ENCODE measurements at regions not wholly inside any gene's neighbourhood (a gene's known extent, or its start where the extent isn't known, plus 50 kb on each side); places are given as distances from the start of the nearest gene placed in this dataset.
"Not testable (repeated sequence)": the region's sequence is repeated elsewhere in the genome, so short reads cannot be mapped to it uniquely, and the experiment has no call there.

GRCh38 chrX:110536816-110537215, 178.2 kb downstream of the RTL9 start:
- 0% methylated on average over 2 of the region's 2 CpGs for WGBS (ENCODE audit: insufficient coverage, low coverage, missing lambda C conversion rate)
- ChIA-PET CTCF (ENCODE audit: low intra/inter-chr PET ratio) (no interaction called here), POLR2A (no interaction called here)
- BruUV-seq (replicated peaks): no TSS peak
- Histone ChIP-seq H3K36me3 (ENCODE audit: control insufficient read depth, insufficient read depth, low read length) (no peaks in the 10 kb centered on the region), H4K20me1 (replicated peaks; ENCODE audit: control insufficient read depth, insufficient read depth, low read length) (no peaks in the 10 kb centered on the region), H3K9me1 (ENCODE audit: control insufficient read depth, insufficient read depth, low read length) (no peaks in the 10 kb centered on the region), H2AFZ (ENCODE audit: low read depth, low read length) (no peak overlapping the region), H3K4me3 (no peak overlapping the region), H3K27me3 (ENCODE audit: control insufficient read depth in 2 of 2, insufficient read depth in 2 of 2, low read length in 2 of 2) (no peaks in the 10 kb centered on the region), H3K27ac (ENCODE audit: extremely low read depth, low read depth, low read length) (no peak overlapping the region), H3K9ac (ENCODE audit: insufficient read depth in 1 of 2, low read depth in 2 of 2, low read length in 2 of 2) (no peak overlapping the region), H3K4me1 (replicated peaks in 1 of 2; ENCODE audit: control insufficient read depth in 2 of 2, insufficient read depth in 2 of 2, low read length in 2 of 2) (no peaks in the 10 kb centered on the region), H3K79me2 (ENCODE audit: control insufficient read depth, insufficient read depth, low read length) (no peaks in the 10 kb centered on the region), H3K9me3 (replicated peaks; ENCODE audit: control insufficient read depth, insufficient read depth, low read depth, low read length) (no peaks in the 10 kb centered on the region), H3K4me2 (ENCODE audit: insufficient read depth, low read length) (no peak overlapping the region)
- DNase-seq (ENCODE audit: extremely low read depth in 1 of 4, low spot score in 3 of 4): no peak
- TF ChIP-seq ZKSCAN3 (CRISPR knock-in tag; IDR thresholded peaks at IDR 0.05) (no peak), ZNF449 (CRISPR knock-in tag; IDR thresholded peaks at IDR 0.05) (no peak), ZNF143 (CRISPR knock-in tag; IDR thresholded peaks at IDR 0.05) (no peak)
- in situ Hi-C loops (cut with MboI): no loop called here
- FAIRE-seq: no peak
- intact Hi-C loops (cut with micrococcal nuclease): no loop called here
- ATAC-seq: no peak

GRCh38 chrX:110541266-110541665, 182.6 kb downstream of the RTL9 start:
- Histone ChIP-seq H3K4me3 (no peak overlapping the region), H3K9me3 (replicated peaks; ENCODE audit: control insufficient read depth, insufficient read depth, low read depth, low read length) (no peaks in the 10 kb centered on the region), H3K4me1 (replicated peaks in 1 of 2; ENCODE audit: control insufficient read depth in 2 of 2, insufficient read depth in 2 of 2, low read length in 2 of 2) (no peaks in the 10 kb centered on the region), H3K27ac (ENCODE audit: extremely low read depth, low read depth, low read length) (no peak overlapping the region), H2AFZ (ENCODE audit: low read depth, low read length) (no peak overlapping the region), H3K9ac (ENCODE audit: insufficient read depth in 1 of 2, low read depth in 2 of 2, low read length in 2 of 2) (no peak overlapping the region), H3K36me3 (ENCODE audit: control insufficient read depth, insufficient read depth, low read length) (no peaks in the 10 kb centered on the region), H3K9me1 (ENCODE audit: control insufficient read depth, insufficient read depth, low read length) (no peaks in the 10 kb centered on the region), H3K27me3 (ENCODE audit: control insufficient read depth in 2 of 2, insufficient read depth in 2 of 2, low read length in 2 of 2) (no peaks in the 10 kb centered on the region), H3K79me2 (ENCODE audit: control insufficient read depth, insufficient read depth, low read length) (no peaks in the 10 kb centered on the region), H3K4me2 (ENCODE audit: insufficient read depth, low read length) (no peak overlapping the region), H4K20me1 (replicated peaks; ENCODE audit: control insufficient read depth, insufficient read depth, low read length) (no peaks in the 10 kb centered on the region)
- intact Hi-C loops (cut with micrococcal nuclease) (no loop called here), in situ Hi-C loops (cut with MboI) (no loop called here)
- TF ChIP-seq CHCHD3 (CRISPR knock-in tag; IDR thresholded peaks at IDR 0.05) (no peak), MAFG (tag; conservative IDR thresholded peaks at IDR 0.05) (peak; percentile 46), ZNF316 (IDR thresholded peaks at IDR 0.05) (peak; percentile 47), MBD1 (CRISPR knock-in tag; IDR thresholded peaks at IDR 0.05) (no peak)
- WGBS (ENCODE audit: insufficient coverage, low coverage, missing lambda C conversion rate): 0% methylated on average over 1 of the region's 1 CpG
- POLR2A ChIA-PET: interaction anchor here (0.9 kb wide), 1 partner anchor 30 kb away, joined by 3 read pairs; no protein-coding TSS in a partner anchor
- no TSS peak for BruUV-seq (replicated peaks)
- FAIRE-seq: no peak
- no peak for ATAC-seq
- CTCF ChIA-PET (ENCODE audit: low intra/inter-chr PET ratio): no interaction called here
- DNase-seq (ENCODE audit: extremely low read depth in 1 of 4, low spot score in 3 of 4): no peak

GRCh38 chrX:110550854-110551253, 192.2 kb downstream of the RTL9 start:
- H3K4me2 ChIP-seq (ENCODE audit: insufficient read depth, low read length); H3K9me1 ChIP-seq (ENCODE audit: control insufficient read depth, insufficient read depth, low read length); H4K20me1 ChIP-seq (replicated peaks; ENCODE audit: control insufficient read depth, insufficient read depth, low read length); H3K9me3 ChIP-seq (replicated peaks; ENCODE audit: control insufficient read depth, insufficient read depth, low read depth, low read length); H3K9ac ChIP-seq (ENCODE audit: insufficient read depth in 1 of 2, low read depth in 2 of 2, low read length in 2 of 2); H3K4me3 ChIP-seq; H3K27ac ChIP-seq (ENCODE audit: extremely low read depth, low read depth, low read length); intact Hi-C loops (cut with micrococcal nuclease); H3K4me1 ChIP-seq (replicated peaks in 1 of 2; ENCODE audit: control insufficient read depth in 2 of 2, insufficient read depth in 2 of 2, low read length in 2 of 2); H3K36me3 ChIP-seq (ENCODE audit: control insufficient read depth, insufficient read depth, low read length); H2AFZ ChIP-seq (ENCODE audit: low read depth, low read length); DNase-seq (ENCODE audit: extremely low read depth in 1 of 4, low spot score in 3 of 4); H3K27me3 ChIP-seq (ENCODE audit: control insufficient read depth in 2 of 2, insufficient read depth in 2 of 2, low read length in 2 of 2); FAIRE-seq; CTCF ChIA-PET (ENCODE audit: low intra/inter-chr PET ratio); POLR2A ChIA-PET; BruUV-seq (replicated peaks); H3K79me2 ChIP-seq (ENCODE audit: control insufficient read depth, insufficient read depth, low read length); in situ Hi-C loops (cut with MboI); ATAC-seq: not testable (repeated sequence)
- WGBS (ENCODE audit: insufficient coverage, low coverage, missing lambda C conversion rate): 4% methylated on average over 4 of the region's 4 CpGs
